ENCODE measurements at regions not wholly inside any gene's neighbourhood (a gene's known extent, or its start where the extent isn't known, plus 50 kb on each side); places are given as distances from the start of the nearest gene placed in this dataset.

DNA sequence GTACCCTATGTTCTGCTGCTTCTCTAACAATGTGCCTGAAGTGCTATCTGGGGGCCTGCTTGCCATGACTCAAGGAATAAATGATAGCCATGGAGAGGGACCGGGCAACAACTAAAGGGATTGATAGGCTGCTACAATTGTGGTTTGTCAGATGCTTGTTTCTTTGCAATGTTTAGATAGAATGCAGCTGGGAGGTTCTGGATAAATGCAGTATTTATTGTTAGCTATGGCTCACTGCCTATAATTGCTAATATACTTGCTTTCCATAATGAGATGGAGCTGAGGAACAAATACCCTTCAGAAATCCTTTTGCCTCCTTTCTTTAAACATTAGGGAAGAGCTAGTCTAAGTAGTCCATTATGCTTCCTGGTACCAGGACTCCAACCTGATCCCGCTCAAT, 575.2 kb upstream of the SYNCRIP start:
- no peak for TF ChIP-seq CTCF (IDR thresholded peaks at IDR 0.05)
- TF ChIP-seq POLR2A (IDR thresholded peaks at IDR 0.05) = no peak
- TF ChIP-seq POLR2AphosphoS5 (IDR thresholded peaks at IDR 0.05) = no peak

Data from prostate gland (tissue), 2 donors.